Endothelial cell of umbilical vein (primary cell): ENCODE measurements at regions not wholly inside any gene's neighbourhood (a gene's known extent, or its start where the extent isn't known, plus 50 kb on each side); places are given as distances from the start of the nearest gene placed in this dataset.

Experiments used
- BruUV-seq: library from RNA; stranded (reverse); fragments of 400-500 nt; replicated peaks from 2 replicates; lab custom pipeline; 2021; lab: Mats Ljungman, UMichigan
- CTCF ChIA-PET: fragments of 300-600, 350-600 bp; sonication (Branson Sonifier 250); formaldehyde crosslinking; loops from one replicate; lab custom pipeline; 2021; ENCODE audit warnings: antibody characterized with exemption, inconsistent platforms; lab: Charles Lee
- POLR2A ChIA-PET: fragments of 300-600, 350-600 bp; sonication (Branson Sonifier 250); formaldehyde crosslinking; loops from one replicate; lab custom pipeline; 2021; ENCODE audit warnings: antibody characterized with exemption, inconsistent platforms; lab: Charles Lee
- DNase-seq: peaks from one replicate; pipeline ENCODE4 v3.0.0-alpha.2; 2011; ENCODE audit warnings: low read depth, low spot score
- FAIRE-seq: peaks from 2 replicates; lab custom pipeline; 2011; peaks lifted over from hg19 to GRCh38; lab: Jason Lieb, UNC
- H2AFZ ChIP-seq: 2 replicates; pipeline ENCODE4 v1.6.0; 2012; ENCODE audit warnings: low read depth, low read length, control low read depth, inconsistent platforms
- H3K27ac ChIP-seq: 2 replicates; pipeline ENCODE4 v1.5.1; 2011; ENCODE audit warnings: low read depth, mild to moderate bottlenecking, control low read depth, low read length, moderate library complexity; ENCODE audit not compliant: insufficient read depth
- H3K27me3 ChIP-seq, 2 experiments: 2 replicates each; pipeline versions ENCODE4 v1.6.0 to v1.6.1; 2011; ENCODE audit warnings: low read length in 2 of 2, mixed read lengths in 1 of 2; ENCODE audit not compliant: control insufficient read depth in 2 of 2, insufficient read depth in 2 of 2
- H3K36me3 ChIP-seq, 2 experiments: 2 replicates in 1 of 2; 3 replicates in 1 of 2; pipeline ENCODE4 v1.5.1; 2011; ENCODE audit warnings: low read length in 2 of 2, mild to moderate bottlenecking in 1 of 2, moderate library complexity in 1 of 2; ENCODE audit not compliant: control insufficient read depth in 2 of 2, insufficient read depth in 2 of 2; ENCODE audit errors: extremely low read depth in 1 of 2
- H3K4me1 ChIP-seq: 3 replicates; pipeline ENCODE4 v1.5.1; 2011; ENCODE audit warnings: mild to moderate bottlenecking, low read length; ENCODE audit not compliant: control insufficient read depth, insufficient read depth; ENCODE audit errors: extremely low read depth
- H3K4me2 ChIP-seq: 2 replicates; pipeline ENCODE4 v1.6.1; 2011; ENCODE audit warnings: low read length, control low read depth, mixed read lengths; ENCODE audit not compliant: insufficient read depth
- H3K4me3 ChIP-seq, 3 experiments: fragments of 200-600 bp in 1 of 3; sonication (generic), shearing (Covaris generic) in 1 of 3; replicated peaks in 1 of 3; 2 replicates each; pipeline ENCODE4 v1.5.1; 2011 to 2016; ENCODE audit warnings: control low read depth in 3 of 3, low read length in 3 of 3, mild to moderate bottlenecking in 2 of 3, inconsistent platforms in 1 of 3, low read depth in 1 of 3, moderate library complexity in 1 of 3; ENCODE audit not compliant: insufficient read depth in 1 of 3
- H3K79me2 ChIP-seq: 2 replicates; pipeline ENCODE4 v1.6.0; 2012; ENCODE audit warnings: low read length, inconsistent platforms; ENCODE audit not compliant: control insufficient read depth, insufficient read depth
- H3K9ac ChIP-seq: replicated peaks from 2 replicates; pipeline ENCODE3; 2011; ENCODE audit warnings: low read length, control low read depth; ENCODE audit not compliant: insufficient read depth; ENCODE audit errors: extremely low read depth
- H3K9me1 ChIP-seq: replicated peaks from 3 replicates; pipeline ENCODE4 v1.6.0; 2011; ENCODE audit warnings: mild to moderate bottlenecking, low read length; ENCODE audit not compliant: control insufficient read depth, insufficient read depth; ENCODE audit errors: extremely low read depth
- H3K9me3 ChIP-seq: replicated peaks from 2 replicates; pipeline ENCODE4 v1.5.1; 2012; ENCODE audit warnings: low read length, inconsistent platforms; ENCODE audit not compliant: control insufficient read depth, insufficient read depth
- H4K20me1 ChIP-seq: replicated peaks from 2 replicates; pipeline ENCODE3; 2011; ENCODE audit warnings: mild to moderate bottlenecking, low read length; ENCODE audit not compliant: control insufficient read depth, insufficient read depth; ENCODE audit errors: extremely low read depth
- JUN ChIP-seq: IDR thresholded peaks from 2 replicates; pipeline ENCODE4 v1.6.1; 2011; ENCODE audit warnings: borderline replicate concordance, low read depth; ENCODE audit not compliant: insufficient read length, insufficient read depth
- MAX ChIP-seq: IDR thresholded peaks from 2 replicates; pipeline ENCODE4 v1.6.1; 2011; ENCODE audit not compliant: insufficient read depth, insufficient read length
- MYC ChIP-seq: IDR thresholded peaks from one replicate; pipeline ENCODE4 v1.6.1; 2011; ENCODE audit warnings: mild to moderate bottlenecking, low read depth, low read length
- POLR2A ChIP-seq: IDR thresholded peaks from 2 replicates; pipeline ENCODE4 v1.6.1; 2012; ENCODE audit warnings: low read depth, mild to moderate bottlenecking, control low read depth, low read length
- dilution Hi-C: fragments of 300-500 bp; cut with MboI; formaldehyde crosslinking; loops from one replicate; pipeline ENCODE4 v1.15.0; 2019; ENCODE audit warnings: low sequenced_read_pairs; ENCODE audit not compliant: extremely low pct_ligation_motif_present
- intact Hi-C: fragments of 100-400 bp; cut with micrococcal nuclease; formaldehyde crosslinking; loops from one replicate; pipeline ENCODE4 v1.10.0; 2022

- Histone ChIP-seq H3K9ac (no peak overlapping the region), H3K9me1 (no peaks in the 10 kb centered on the region), H3K9me3 (no peaks in the 10 kb centered on the region), H4K20me1 (no peaks in the 10 kb centered on the region), H3K4me3 (no peak overlapping the region), H3K36me3 (no peaks in the 10 kb centered on the region), H3K4me2 (no peak overlapping the region), H3K27ac (no peak overlapping the region), H3K4me1 (no peaks in the 10 kb centered on the region), H2AFZ (no peak overlapping the region), H3K79me2 (no peaks in the 10 kb centered on the region), H3K27me3 (no peaks in the 10 kb centered on the region)
- FAIRE-seq: no peak
- ChIA-PET POLR2A (no interaction called here), CTCF (no interaction called here)
- BruUV-seq: no TSS peak
- no peak for DNase-seq
- intact Hi-C loops: no loop called here
- no peak for TF ChIP-seq POLR2A
- TF ChIP-seq MAX: no peak
- TF ChIP-seq JUN: no peak
- dilution Hi-C loops: no loop called here
These were observed 271.8 kb downstream of the CRLF2 start for GRCh38 chrX:940691-941090.

- TF ChIP-seq MAX (no peak), POLR2A (no peak), MYC (no peak)
- Histone ChIP-seq H3K4me1 (no peaks in the 10 kb centered on the region), H2AFZ (no peak overlapping the region), H3K9me3 (no peaks in the 10 kb centered on the region), H3K4me3 (no peak overlapping the region), H3K9ac (no peak overlapping the region), H4K20me1 (no peaks in the 10 kb centered on the region), H3K9me1 (no peaks in the 10 kb centered on the region), H3K4me2 (no peak overlapping the region), H3K27ac (no peak overlapping the region), H3K27me3 (no peaks in the 10 kb centered on the region), H3K79me2 (no peaks in the 10 kb centered on the region), H3K36me3 (no peaks in the 10 kb centered on the region)
- no peak for DNase-seq
- CTCF ChIA-PET: no interaction called here
- dilution Hi-C loops: no loop called here
- no peak for FAIRE-seq
- POLR2A ChIA-PET: no interaction called here
- no TSS peak for BruUV-seq
- intact Hi-C loops: no loop called here
These were observed 275.3 kb downstream of the CRLF2 start for GRCh38 chrX:936979-937769.
